Neural progenitor cell (in vitro differentiated cells): ENCODE measurements at regions not wholly inside any gene's neighbourhood (a gene's known extent, or its start where the extent isn't known, plus 50 kb on each side); places are given as distances from the start of the nearest gene placed in this dataset.

Experiments
- CTCF ChIP-seq: fragments of 200-600 bp; sonication (generic); IDR thresholded peaks from 2 replicates; pipeline ENCODE4 v1.5.1; 2017; ENCODE audit warnings: antibody characterized with exemption, mild to moderate bottlenecking
- EZH2phosphoT487 ChIP-seq: fragments of 200-600 bp; sonication (generic); IDR thresholded peaks from 2 replicates; pipeline ENCODE4 v1.6.1; 2017; ENCODE audit warnings: antibody characterized with exemption

- TF ChIP-seq CTCF (no peak), EZH2phosphoT487 (no peak)
Measured at GRCh38 chr1:60857851-60858250, 224.5 kb upstream of the NFIA start.
